HepG2 (cell line): ENCODE measurements at regions not wholly inside any gene's neighbourhood (a gene's known extent, or its start where the extent isn't known, plus 50 kb on each side); places are given as distances from the start of the nearest gene placed in this dataset.

Experiments
- ATAC-seq: fragments of 200-7000 bp; cut with Tn5 transposase; 3 replicates; pipeline ENCODE4 v1.9.1; 2020; ENCODE audit warnings: mild to moderate bottlenecking, moderate library complexity
- BruUV-seq: library from RNA; stranded (reverse); fragments of 400-500 nt; replicated peaks from 2 replicates; lab custom pipeline; 2021; lab: Mats Ljungman, UMichigan
- CTCF ChIA-PET: fragments of 300-600 bp; formaldehyde crosslinking; extraction: SDS; loops from one replicate; lab custom pipeline; 2021; ENCODE audit warnings: low total read pairs, inconsistent platforms, low intra/inter-chr PET ratio; lab: Yijun Ruan, JAX
- POLR2A ChIA-PET: fragments of 350-600 bp; sonication (Branson Sonifier 250); formaldehyde crosslinking; loops from one replicate; lab custom pipeline; 2020; ENCODE audit warnings: antibody characterized with exemption, inconsistent platforms; lab: Yijun Ruan, JAX
- DNase-seq: peaks from one replicate; pipeline ENCODE4 v3.0.0-alpha.2; 2015; ENCODE audit warnings: low spot score
- FAIRE-seq: peaks from 3 replicates; lab custom pipeline; 2011; peaks lifted over from hg19 to GRCh38; lab: Jason Lieb, UNC
- H2AFZ ChIP-seq: one replicate; pipeline ENCODE4 v1.6.1; 2011; ENCODE audit warnings: low read length, inconsistent platforms
- H3K27ac ChIP-seq: fragments of 300-600 bp; 3 replicates; pipeline ENCODE4 v1.8.0; 2011; ENCODE audit warnings: mixed run types, mild to moderate bottlenecking, mixed read lengths, low read length, inconsistent platforms; ENCODE audit not compliant: insufficient read depth; ENCODE audit errors: extremely low read length
- H3K27me3 ChIP-seq, 2 experiments: fragments of 200-600 bp in 1 of 2; 2 replicates in 1 of 2; 3 replicates in 1 of 2; pipeline versions ENCODE4 v1.6.0 to v1.8.0; 2011; ENCODE audit warnings: low read length in 2 of 2, mild to moderate bottlenecking in 2 of 2, moderate library complexity in 2 of 2, inconsistent platforms in 1 of 2; ENCODE audit not compliant: insufficient read depth in 2 of 2, control insufficient read depth in 1 of 2
- H3K36me3 ChIP-seq, 2 experiments: fragments of 200-600 bp in 1 of 2; replicated peaks in 1 of 2; 2 replicates in 1 of 2; 3 replicates in 1 of 2; pipeline versions ENCODE4 v1.5.1 to v1.8.0; 2011; ENCODE audit warnings: low read length in 2 of 2, inconsistent platforms in 1 of 2; ENCODE audit not compliant: insufficient read depth in 2 of 2, control insufficient read depth in 1 of 2
- H3K4me1 ChIP-seq: 2 replicates; pipeline ENCODE4 v1.5.1; 2012; ENCODE audit warnings: low read length, inconsistent platforms; ENCODE audit not compliant: insufficient read depth
- H3K4me2 ChIP-seq: 2 replicates; pipeline ENCODE4 v1.6.0; 2011; ENCODE audit warnings: low read depth, low read length, inconsistent platforms
- H3K4me3 ChIP-seq, 3 experiments: fragments of 200-600 bp in 1 of 3; sonication (generic), shearing (Covaris generic) in 1 of 3; replicated peaks in 1 of 3; 2 replicates each; pipeline ENCODE4 v1.5.1; 2011 to 2016; ENCODE audit warnings: low read length in 3 of 3, inconsistent platforms in 2 of 3, low read depth in 2 of 3, mild to moderate bottlenecking in 2 of 3, control low read depth in 1 of 3, mixed read lengths in 1 of 3; ENCODE audit not compliant: insufficient read depth in 1 of 3
- H3K79me2 ChIP-seq: one replicate; pipeline ENCODE4 v1.6.1; 2011; ENCODE audit warnings: low read length, inconsistent platforms; ENCODE audit not compliant: insufficient read depth
- H3K9ac ChIP-seq: 2 replicates; pipeline ENCODE4 v1.6.0; 2011; ENCODE audit warnings: mild to moderate bottlenecking, low read depth, low read length, inconsistent platforms; ENCODE audit not compliant: insufficient read depth
- H3K9me3 ChIP-seq: 2 replicates; pipeline ENCODE4 v1.5.1; 2012; ENCODE audit warnings: mild to moderate bottlenecking, low read length
- H4K20me1 ChIP-seq: 2 replicates; pipeline ENCODE4 v1.6.0; 2011; ENCODE audit warnings: inconsistent platforms, mild to moderate bottlenecking, low read length, moderate library complexity; ENCODE audit not compliant: insufficient read depth
- AKAP8 ChIP-seq: sonication (generic); formaldehyde crosslinking; IDR thresholded peaks from 2 replicates; pipeline ENCODE4 v1.5.1; 2020; ENCODE audit warnings: mild to moderate bottlenecking, missing genetic modification reagents
- ARHGAP35 ChIP-seq: sonication (generic); formaldehyde crosslinking; IDR thresholded peaks from 2 replicates; pipeline ENCODE4 v1.9.0; 2022; ENCODE audit warnings: mild to moderate bottlenecking, inconsistent platforms, moderate library complexity, missing genetic modification reagents, borderline replicate concordance
- EHMT2 ChIP-seq: fragments of 200-600 bp; sonication (generic); IDR thresholded peaks from 2 replicates; pipeline ENCODE4 v1.7.0; 2017; ENCODE audit warnings: antibody characterized with exemption, low read depth, low read length, borderline replicate concordance
- GABPA ChIP-seq, 2 experiments: IDR thresholded peaks; 2 replicates each; pipeline ENCODE4 v1.6.1; 2011 to 2016; ENCODE audit warnings: low read depth in 2 of 2, low read length in 1 of 2, missing biosample characterization in 1 of 2, missing genetic modification characterization in 1 of 2
- MIER3 ChIP-seq: IDR thresholded peaks from 2 replicates; pipeline ENCODE4 v1.6.1; 2016; ENCODE audit warnings: missing compliant biosample characterization, borderline replicate concordance
- MZF1 ChIP-seq: sonication (generic); formaldehyde crosslinking; IDR thresholded peaks from 2 replicates; pipeline ENCODE4 v1.8.1; 2023; ENCODE audit warnings: mild to moderate bottlenecking, missing genetic modification reagents, borderline replicate concordance
- RBM22 ChIP-seq: fragments of 200-400 bp; formaldehyde crosslinking; optimal IDR thresholded peaks from 2 replicates; pipeline ENCODE3; 2017; ENCODE audit warnings: mild to moderate bottlenecking, low read length, moderate library complexity
- TARDBP ChIP-seq: sonication (generic); formaldehyde crosslinking; IDR thresholded peaks from 2 replicates; pipeline ENCODE4 v1.8.0; 2022; ENCODE audit warnings: mild to moderate bottlenecking, missing genetic modification reagents
- TBP ChIP-seq: sonication (generic); formaldehyde crosslinking; IDR thresholded peaks from 2 replicates; pipeline ENCODE4 v1.5.0; 2020; ENCODE audit warnings: missing genetic modification reagents
- ZNF121 ChIP-seq: sonication (generic); formaldehyde crosslinking; IDR thresholded peaks from 2 replicates; pipeline ENCODE4 v1.5.0; 2020; ENCODE audit warnings: mild to moderate bottlenecking, missing genetic modification reagents
- ZNF441 ChIP-seq: sonication (generic); formaldehyde crosslinking; IDR thresholded peaks from 2 replicates; pipeline ENCODE4 v1.7.0; 2021; ENCODE audit warnings: missing genetic modification reagents, borderline replicate concordance
- ZNF556 ChIP-seq: sonication (generic); formaldehyde crosslinking; IDR thresholded peaks from 2 replicates; pipeline ENCODE4 v1.4.0; 2020; ENCODE audit warnings: mild to moderate bottlenecking, missing genetic modification reagents, borderline replicate concordance
- ZNF557 ChIP-seq: sonication (generic); formaldehyde crosslinking; IDR thresholded peaks from 2 replicates; pipeline ENCODE4 v1.4.0; 2020; ENCODE audit warnings: missing genetic modification reagents
- ZNF644 ChIP-seq: IDR thresholded peaks from 2 replicates; pipeline ENCODE4 v1.6.1; 2016; ENCODE audit warnings: low read depth
- ZNF670 ChIP-seq: sonication (generic); formaldehyde crosslinking; IDR thresholded peaks from 2 replicates; pipeline ENCODE4 v1.8.0; 2022; ENCODE audit warnings: mild to moderate bottlenecking, missing genetic modification reagents, borderline replicate concordance
- ZNF777 ChIP-seq: sonication (generic); formaldehyde crosslinking; IDR thresholded peaks from 2 replicates; pipeline ENCODE4 v1.4.0; 2020; ENCODE audit warnings: missing genetic modification reagents
- WGBS: methylation state at CpG from one replicate; pipeline ENCODE4 v1.1.6; 2017; ENCODE audit warnings: low lambda C conversion rate; 5-methylcytosine and 5-hydroxymethylcytosine counted together
- in situ Hi-C: cut with HindIII; loops from 2 replicates; pipeline ENCODE4 v1.10.0; 2017; ENCODE audit warnings: low pct_unique_long_range_greater_than_20kb; ENCODE audit not compliant: extremely low pct_ligation_motif_present
- intact Hi-C: fragments of 100-400 bp; cut with micrococcal nuclease; formaldehyde crosslinking; loops from one replicate; pipeline ENCODE4 v1.10.0; 2022; ENCODE audit not compliant: unreplicated experiment
- TF ChIP-seq, protein P1 (sequence below): sonication (generic); formaldehyde crosslinking; IDR thresholded peaks from 2 replicates; pipeline ENCODE4 v1.4.0; 2020; ENCODE audit warnings: missing genetic modification reagents
- TF ChIP-seq, protein P2 (sequence below): sonication (generic); formaldehyde crosslinking; IDR thresholded peaks from 2 replicates; pipeline ENCODE4 v1.4.0; 2020; ENCODE audit warnings: missing genetic modification reagents, borderline replicate concordance
- TF ChIP-seq, protein P3 (sequence below): IDR thresholded peaks from 2 replicates; pipeline ENCODE4 v1.6.1; 2016; ENCODE audit warnings: low read depth, control low read depth

DNA sequence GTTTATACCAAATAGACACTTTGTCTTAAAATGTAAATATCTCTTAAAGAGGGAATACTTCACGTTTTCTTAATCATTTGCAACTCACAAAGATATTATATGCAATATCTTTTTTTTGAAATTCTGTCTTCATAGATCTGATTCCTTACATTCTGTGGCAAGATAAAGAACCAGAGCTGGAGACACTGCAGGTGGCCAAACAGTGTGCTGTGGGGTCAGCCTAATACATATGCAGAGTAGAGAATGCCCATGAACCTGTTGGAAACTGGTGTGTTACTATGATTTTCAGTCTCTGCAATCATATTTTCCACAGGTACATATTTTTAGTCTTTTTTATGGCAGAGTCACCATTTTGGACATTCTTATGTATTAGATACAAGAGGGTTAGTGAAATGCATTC lies 229.6 kb upstream of the CHST9 start:
- no peaks in the 10 kb centered on the region for H3K36me3 ChIP-seq
- TF ChIP-seq MZF1 (CRISPR knock-in tag) = no peak
- no peak for TF ChIP-seq EHMT2
- TF ChIP-seq RBM22 = no peak
- no peak for TF ChIP-seq AKAP8
- no peak for TF ChIP-seq ZNF557 (CRISPR knock-in tag)
- no peak for TF ChIP-seq ARHGAP35 (CRISPR knock-in tag)
- TF ChIP-seq, protein P1, sequence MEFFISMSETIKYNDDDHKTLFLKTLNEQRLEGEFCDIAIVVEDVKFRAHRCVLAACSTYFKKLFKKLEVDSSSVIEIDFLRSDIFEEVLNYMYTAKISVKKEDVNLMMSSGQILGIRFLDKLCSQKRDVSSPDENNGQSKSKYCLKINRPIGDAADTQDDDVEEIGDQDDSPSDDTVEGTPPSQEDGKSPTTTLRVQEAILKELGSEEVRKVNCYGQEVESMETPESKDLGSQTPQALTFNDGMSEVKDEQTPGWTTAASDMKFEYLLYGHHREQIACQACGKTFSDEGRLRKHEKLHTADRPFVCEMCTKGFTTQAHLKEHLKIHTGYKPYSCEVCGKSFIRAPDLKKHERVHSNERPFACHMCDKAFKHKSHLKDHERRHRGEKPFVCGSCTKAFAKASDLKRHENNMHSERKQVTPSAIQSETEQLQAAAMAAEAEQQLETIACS (CRISPR knock-in tag) = no peak
- TF ChIP-seq TBP (CRISPR knock-in tag) = no peak
- TF ChIP-seq, protein P2, sequence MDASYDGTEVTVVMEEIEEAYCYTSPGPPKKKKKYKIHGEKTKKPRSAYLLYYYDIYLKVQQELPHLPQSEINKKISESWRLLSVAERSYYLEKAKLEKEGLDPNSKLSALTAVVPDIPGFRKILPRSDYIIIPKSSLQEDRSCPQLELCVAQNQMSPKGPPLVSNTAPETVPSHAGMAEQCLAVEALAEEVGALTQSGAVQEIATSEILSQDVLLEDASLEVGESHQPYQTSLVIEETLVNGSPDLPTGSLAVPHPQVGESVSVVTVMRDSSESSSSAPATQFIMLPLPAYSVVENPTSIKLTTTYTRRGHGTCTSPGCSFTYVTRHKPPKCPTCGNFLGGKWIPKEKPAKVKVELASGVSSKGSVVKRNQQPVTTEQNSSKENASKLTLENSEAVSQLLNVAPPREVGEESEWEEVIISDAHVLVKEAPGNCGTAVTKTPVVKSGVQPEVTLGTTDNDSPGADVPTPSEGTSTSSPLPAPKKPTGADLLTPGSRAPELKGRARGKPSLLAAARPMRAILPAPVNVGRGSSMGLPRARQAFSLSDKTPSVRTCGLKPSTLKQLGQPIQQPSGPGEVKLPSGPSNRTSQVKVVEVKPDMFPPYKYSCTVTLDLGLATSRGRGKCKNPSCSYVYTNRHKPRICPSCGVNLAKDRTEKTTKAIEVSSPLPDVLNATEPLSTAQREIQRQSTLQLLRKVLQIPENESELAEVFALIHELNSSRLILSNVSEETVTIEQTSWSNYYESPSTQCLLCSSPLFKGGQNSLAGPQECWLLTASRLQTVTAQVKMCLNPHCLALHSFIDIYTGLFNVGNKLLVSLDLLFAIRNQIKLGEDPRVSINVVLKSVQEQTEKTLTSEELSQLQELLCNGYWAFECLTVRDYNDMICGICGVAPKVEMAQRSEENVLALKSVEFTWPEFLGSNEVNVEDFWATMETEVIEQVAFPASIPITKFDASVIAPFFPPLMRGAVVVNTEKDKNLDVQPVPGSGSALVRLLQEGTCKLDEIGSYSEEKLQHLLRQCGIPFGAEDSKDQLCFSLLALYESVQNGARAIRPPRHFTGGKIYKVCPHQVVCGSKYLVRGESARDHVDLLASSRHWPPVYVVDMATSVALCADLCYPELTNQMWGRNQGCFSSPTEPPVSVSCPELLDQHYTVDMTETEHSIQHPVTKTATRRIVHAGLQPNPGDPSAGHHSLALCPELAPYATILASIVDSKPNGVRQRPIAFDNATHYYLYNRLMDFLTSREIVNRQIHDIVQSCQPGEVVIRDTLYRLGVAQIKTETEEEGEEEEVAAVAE (CRISPR knock-in tag) = no peak
- no peak for TF ChIP-seq ZNF644 (CRISPR knock-in tag)
- TF ChIP-seq MIER3 (CRISPR knock-in tag) = no peak
- TF ChIP-seq, protein P3, sequence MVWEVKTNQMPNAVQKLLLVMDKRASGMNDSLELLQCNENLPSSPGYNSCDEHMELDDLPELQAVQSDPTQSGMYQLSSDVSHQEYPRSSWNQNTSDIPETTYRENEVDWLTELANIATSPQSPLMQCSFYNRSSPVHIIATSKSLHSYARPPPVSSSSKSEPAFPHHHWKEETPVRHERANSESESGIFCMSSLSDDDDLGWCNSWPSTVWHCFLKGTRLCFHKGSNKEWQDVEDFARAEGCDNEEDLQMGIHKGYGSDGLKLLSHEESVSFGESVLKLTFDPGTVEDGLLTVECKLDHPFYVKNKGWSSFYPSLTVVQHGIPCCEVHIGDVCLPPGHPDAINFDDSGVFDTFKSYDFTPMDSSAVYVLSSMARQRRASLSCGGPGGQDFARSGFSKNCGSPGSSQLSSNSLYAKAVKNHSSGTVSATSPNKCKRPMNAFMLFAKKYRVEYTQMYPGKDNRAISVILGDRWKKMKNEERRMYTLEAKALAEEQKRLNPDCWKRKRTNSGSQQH (CRISPR knock-in tag) = no peak
- no peak for TF ChIP-seq ZNF556 (CRISPR knock-in tag)
- TF ChIP-seq ZNF121 (CRISPR knock-in tag) = no peak
- no peak for TF ChIP-seq ZNF777 (CRISPR knock-in tag)
- no peak for TF ChIP-seq GABPA (IDR thresholded peaks at IDR 0.05; ENCODE audit: low read depth, low read length)
- TF ChIP-seq GABPA (CRISPR knock-in tag; IDR thresholded peaks at IDR 0.05; ENCODE audit: low read depth) = no peak
- no peak for TF ChIP-seq ZNF670 (CRISPR knock-in tag)
- TF ChIP-seq TARDBP (CRISPR knock-in tag) = no peak
- TF ChIP-seq ZNF441 (CRISPR knock-in tag) = no peak
- TF ChIP-seq, all 625 proteins: peak for 0
- WGBS = 2% methylated on average over 1 of the region's 1 CpG
- no peaks in the 10 kb centered on the region for H3K9me3 ChIP-seq
- POLR2A ChIA-PET = no interaction called here
- H3K4me3 ChIP-seq = no peak overlapping the region
- H2AFZ ChIP-seq = no peak overlapping the region
- no TSS peak for BruUV-seq
- no peak overlapping the region for H3K4me2 ChIP-seq
- peaks cover 25% of the 10 kb centered on the region for H3K4me1 ChIP-seq
- DNase-seq (no peak), FAIRE-seq (no peak), ATAC-seq (no peak)
- CTCF ChIA-PET = no interaction called here
- no peak overlapping the region for H3K27ac ChIP-seq
- no peaks in the 10 kb centered on the region for H4K20me1 ChIP-seq
- in situ Hi-C loops = no loop called here
- no peaks in the 10 kb centered on the region for H3K79me2 ChIP-seq
- no peak overlapping the region for H3K9ac ChIP-seq
- H3K27me3 ChIP-seq = no peaks in the 10 kb centered on the region
- intact Hi-C loops = no loop called here
